HCT116 (cell line): ENCODE measurements at regions not wholly inside any gene's neighbourhood (a gene's known extent, or its start where the extent isn't known, plus 50 kb on each side); places are given as distances from the start of the nearest gene placed in this dataset.

Experiments used
- ATAC-seq: fragments of 200-7000 bp; cut with Tn5 transposase; 2 replicates; pipeline ENCODE4 v1.9.1; 2020; ENCODE audit warnings: mild to moderate bottlenecking, moderate library complexity
- BruUV-seq: library from RNA; stranded (reverse); fragments of 400-500 nt; replicated peaks from 2 replicates; lab custom pipeline; 2021; lab: Mats Ljungman, UMichigan
- CTCF ChIA-PET: fragments of 300-600 bp; sonication (Branson Sonifier 250); formaldehyde crosslinking; loops from one replicate; lab custom pipeline; 2021; ENCODE audit warnings: antibody characterized with exemption; lab: Charles Lee
- POLR2A ChIA-PET: fragments of 300-600, 350-600 bp; sonication (Branson Sonifier 250); formaldehyde crosslinking; loops from one replicate; lab custom pipeline; 2021; ENCODE audit warnings: antibody characterized with exemption; lab: Charles Lee
- RAD21 ChIA-PET, 2 experiments: fragments of 300-600 bp; sonication (Branson Sonifier 250); formaldehyde crosslinking; loops; one replicate each; lab custom pipeline; 2023; ENCODE audit warnings: low total read pairs in 2 of 2; ENCODE audit not compliant: uncharacterized antibody in 2 of 2, unreplicated experiment in 2 of 2, low non-redundant PET in 1 of 2; lab: Charles Lee
- DNase-seq: peaks from one replicate; pipeline ENCODE4 v3.0.0-alpha.2; 2010; ENCODE audit warnings: low read depth, low spot score
- H2AFZ ChIP-seq: fragments of 200-600 bp; shearing (Covaris generic), sonication (generic); 2 replicates; pipeline ENCODE4 v1.6.1; 2017; ENCODE audit warnings: low read depth, mixed run types, mixed read lengths, antibody characterized with exemption, low read length; ENCODE audit not compliant: poor library complexity, severe bottlenecking
- H3K27ac ChIP-seq: 2 replicates; pipeline ENCODE4 v1.5.1; 2012; ENCODE audit warnings: low read depth, low read length
- H3K27me3 ChIP-seq: fragments of 200-600 bp; sonication (generic); 2 replicates; pipeline ENCODE4 v1.6.1; 2016; ENCODE audit warnings: mixed run types, low read length, mixed read lengths; ENCODE audit not compliant: insufficient read depth
- H3K36me3 ChIP-seq, 2 experiments: fragments of 200-500 bp in 1 of 2; fragments of 200-600 bp in 1 of 2; sonication (Bioruptor generic) in 1 of 2; sonication (generic) in 1 of 2; 2 replicates each; pipeline versions ENCODE4 v1.5.1 to v1.6.1; 2014 to 2016; ENCODE audit warnings: low read length in 2 of 2, inconsistent platforms in 1 of 2, mixed read lengths in 1 of 2, mixed run types in 1 of 2; ENCODE audit not compliant: insufficient read depth in 2 of 2, control insufficient read depth in 1 of 2
- H3K4me1 ChIP-seq, 2 experiments: fragments of 200-600 bp in 1 of 2; sonication (generic) in 1 of 2; 2 replicates each; pipeline versions ENCODE4 v1.5.1 to v1.6.1; 2012 to 2017; ENCODE audit warnings: low read length in 2 of 2, inconsistent platforms in 1 of 2, mild to moderate bottlenecking in 1 of 2, mixed read lengths in 1 of 2, mixed run types in 1 of 2, moderate library complexity in 1 of 2; ENCODE audit not compliant: insufficient read depth in 2 of 2, control insufficient read depth in 1 of 2
- H3K4me2 ChIP-seq: fragments of 200-600 bp; sonication (generic); 2 replicates; pipeline ENCODE4 v1.6.1; 2017; ENCODE audit warnings: mixed run types, low read length, mixed read lengths
- H3K4me3 ChIP-seq, 2 experiments: fragments of 200-600 bp in 1 of 2; sonication (generic) in 1 of 2; replicated peaks in 1 of 2; 2 replicates each; pipeline ENCODE4 v1.5.1; 2011 to 2016; ENCODE audit warnings: low read length in 2 of 2, control low read depth in 1 of 2, low read depth in 1 of 2, mild to moderate bottlenecking in 1 of 2, mixed read lengths in 1 of 2, mixed run types in 1 of 2
- H3K79me2 ChIP-seq: fragments of 200-600 bp; sonication (generic); 2 replicates; pipeline ENCODE4 v1.6.1; 2017; ENCODE audit warnings: mild to moderate bottlenecking, mixed run types, low read length, moderate library complexity, mixed read lengths; ENCODE audit not compliant: insufficient read depth
- H3K9ac ChIP-seq: fragments of 200-600 bp; sonication (generic); 2 replicates; pipeline ENCODE4 v1.6.1; 2016; ENCODE audit warnings: low read length, mixed read lengths
- H3K9me2 ChIP-seq: fragments of 200-600 bp; sonication (generic), shearing (Covaris generic); 2 replicates; pipeline ENCODE4 v1.6.1; 2017; ENCODE audit warnings: mixed run types, mild to moderate bottlenecking, moderate library complexity; ENCODE audit not compliant: insufficient read depth
- H3K9me3 ChIP-seq, 2 experiments: fragments of 200-500 bp in 1 of 2; fragments of 200-600 bp in 1 of 2; sonication (Bioruptor generic) in 1 of 2; sonication (generic) in 1 of 2; 2 replicates each; pipeline ENCODE4 v1.6.1; 2014 to 2017; ENCODE audit warnings: low read length in 2 of 2, mixed read lengths in 2 of 2, inconsistent platforms in 1 of 2, low read depth in 1 of 2, mild to moderate bottlenecking in 1 of 2, mixed run types in 1 of 2, moderate library complexity in 1 of 2; ENCODE audit not compliant: control insufficient read depth in 1 of 2, insufficient read depth in 1 of 2
- H4K20me1 ChIP-seq: fragments of 200-600 bp; sonication (generic), shearing (Covaris generic); 2 replicates; pipeline ENCODE4 v1.6.1; 2017; ENCODE audit warnings: mixed run types, mild to moderate bottlenecking, moderate library complexity; ENCODE audit not compliant: insufficient read depth
- CBX3 ChIP-seq: IDR thresholded peaks from 2 replicates; pipeline ENCODE4 v1.6.1; 2012; ENCODE audit warnings: low read depth
- CEBPB ChIP-seq: IDR thresholded peaks from 2 replicates; pipeline ENCODE4 v1.6.1; 2012; ENCODE audit warnings: low read depth
- CTCF ChIP-seq, 3 experiments: fragments of 200-600 bp in 1 of 3; sonication (generic) in 1 of 3; IDR thresholded peaks in 2 of 3; conservative IDR thresholded peaks in 1 of 3; 2 replicates each; pipeline ENCODE4 v1.5.1; 2012 to 2017; ENCODE audit warnings: low read depth in 2 of 3, low read length in 2 of 3, antibody characterized with exemption in 1 of 3, borderline replicate concordance in 1 of 3, control low read depth in 1 of 3, mild to moderate bottlenecking in 1 of 3, mixed read lengths in 1 of 3, mixed run types in 1 of 3, moderate library complexity in 1 of 3; ENCODE audit not compliant: insufficient read depth in 1 of 3
- EGR1 ChIP-seq: IDR thresholded peaks from 2 replicates; pipeline ENCODE4 v1.6.1; 2012; ENCODE audit warnings: low read depth
- ELF1 ChIP-seq: IDR thresholded peaks from 2 replicates; pipeline ENCODE4 v1.6.1; 2012; ENCODE audit warnings: low read depth, borderline replicate concordance
- EZH2 ChIP-seq: fragments of 200-600 bp; sonication (generic); IDR thresholded peaks from 2 replicates; pipeline ENCODE4 v1.6.1; 2017; ENCODE audit warnings: antibody characterized with exemption, mixed run types
- EZH2phosphoT487 ChIP-seq: fragments of 200-600 bp; IDR thresholded peaks from 2 replicates; pipeline ENCODE4 v1.6.1; 2018; ENCODE audit warnings: antibody characterized with exemption, borderline replicate concordance
- FOSL1 ChIP-seq: IDR thresholded peaks from 2 replicates; pipeline ENCODE4 v1.6.1; 2012; ENCODE audit warnings: low read depth
- JUND ChIP-seq: IDR thresholded peaks from 2 replicates; pipeline ENCODE4 v1.6.1; 2012
- MAX ChIP-seq: IDR thresholded peaks from 2 replicates; pipeline ENCODE4 v1.6.1; 2012
- POLR2A ChIP-seq: IDR thresholded peaks from 2 replicates; pipeline ENCODE4 v1.7.0; 2011; ENCODE audit warnings: borderline replicate concordance; ENCODE audit not compliant: insufficient read depth, insufficient read length; ENCODE audit errors: extremely low read depth
- POLR2AphosphoS5 ChIP-seq: IDR thresholded peaks from 2 replicates; pipeline ENCODE4 v1.6.1; 2011; ENCODE audit warnings: mild to moderate bottlenecking, low read depth, low read length, moderate library complexity
- RAD21 ChIP-seq: IDR thresholded peaks from 2 replicates; pipeline ENCODE4 v1.6.1; 2012; ENCODE audit warnings: low read depth, mild to moderate bottlenecking
- REST ChIP-seq: IDR thresholded peaks from 2 replicates; pipeline ENCODE4 v1.6.1; 2012; ENCODE audit warnings: low read depth
- SP1 ChIP-seq: IDR thresholded peaks from 2 replicates; pipeline ENCODE4 v1.6.1; 2012; ENCODE audit warnings: low read depth
- SRF ChIP-seq: IDR thresholded peaks from 2 replicates; pipeline ENCODE4 v1.6.1; 2012; ENCODE audit warnings: low read depth
- ZBTB33 ChIP-seq: IDR thresholded peaks from 2 replicates; pipeline ENCODE4 v1.6.1; 2011; ENCODE audit warnings: mild to moderate bottlenecking, low read length, moderate library complexity; ENCODE audit not compliant: insufficient replicate concordance; ENCODE audit errors: extremely low read depth
- ZFX ChIP-seq: fragments of 450-650 bp; IDR thresholded peaks from 2 replicates; pipeline ENCODE4 v1.6.1; 2017
- intact Hi-C: fragments of 100-400 bp; cut with micrococcal nuclease; formaldehyde crosslinking; loops from 2 replicates; pipeline ENCODE4 v1.10.0; 2022

GRCh38 chr18:62445386-62445917 is 77.4 kb upstream of the ZCCHC2 start:
- Histone ChIP-seq H3K4me3 (no peak overlapping the region), H3K9ac (no peak overlapping the region), H3K9me3 (no peaks in the 10 kb centered on the region), H3K9me2 (no peaks in the 10 kb centered on the region), H3K27me3 (no peaks in the 10 kb centered on the region), H3K79me2 (no peaks in the 10 kb centered on the region), H3K4me1 (peaks cover 7 to 16% of the 10 kb centered on the region in 2 experiments), H2AFZ (no peak overlapping the region), H3K4me2 (no peak overlapping the region), H4K20me1 (no peaks in the 10 kb centered on the region), H3K36me3 (no peaks in the 10 kb centered on the region), H3K27ac (no peak overlapping the region)
- intact Hi-C loops = no loop called here
- BruUV-seq = no TSS peak
- DNase-seq = no peak
- POLR2A ChIA-PET = no interaction called here
- CTCF ChIA-PET = interaction anchor here (1.0 kb wide), 1 partner anchor 20 kb away, joined by 3 read pairs; no protein-coding TSS in a partner anchor
- RAD21 ChIA-PET = no interaction called here
- no peak for ATAC-seq
- no peak for TF ChIP-seq EGR1
- no peak for TF ChIP-seq FOSL1
- no peak for TF ChIP-seq ZBTB33
- TF ChIP-seq ELF1 = no peak
- TF ChIP-seq REST = no peak
- TF ChIP-seq SP1 = no peak
- no peak for TF ChIP-seq CTCF (IDR thresholded peaks at IDR 0.05 in 2 of 3, conservative IDR thresholded peaks at IDR 0.05 in 1 of 3; ENCODE audit: borderline replicate concordance in 1 of 3, insufficient read depth in 1 of 3, low read depth in 2 of 3, low read length in 2 of 3)
- TF ChIP-seq EZH2phosphoT487 = no peak
- no peak for TF ChIP-seq SRF
- TF ChIP-seq ZFX = no peak
- TF ChIP-seq CBX3 = no peak
- no peak for TF ChIP-seq EZH2
- TF ChIP-seq POLR2AphosphoS5 = no peak
- TF ChIP-seq CEBPB = no peak
- TF ChIP-seq MAX = no peak
- no peak for TF ChIP-seq JUND
- TF ChIP-seq POLR2A = no peak
- no peak for TF ChIP-seq RAD21
